H1 (cell line): ENCODE measurements at regions not wholly inside any gene's neighbourhood (a gene's known extent, or its start where the extent isn't known, plus 50 kb on each side); places are given as distances from the start of the nearest gene placed in this dataset.

ENCODE experiments used
- ATF2 ChIP-seq: IDR thresholded peaks from 2 replicates; pipeline ENCODE4 v1.6.1; 2012; ENCODE audit warnings: low read length, inconsistent platforms
- CTCF ChIP-seq, 3 experiments: IDR thresholded peaks; 1 replicate in 2 of 3; 2 replicates in 1 of 3; pipeline versions ENCODE4 v1.5.1 to v1.6.1; 2011; ENCODE audit warnings: low read length in 3 of 3, mild to moderate bottlenecking in 3 of 3, inconsistent platforms in 2 of 3, low read depth in 1 of 3, moderate library complexity in 1 of 3; ENCODE audit not compliant: insufficient read depth in 1 of 3; ENCODE audit errors: control extremely low read depth in 1 of 3
- EZH2 ChIP-seq: fragments of 200-600 bp; sonication (generic); IDR thresholded peaks from 2 replicates; pipeline ENCODE4 v1.7.1; 2012; ENCODE audit warnings: low read depth, mild to moderate bottlenecking, moderate library complexity, low read length, inconsistent platforms; ENCODE audit not compliant: severe bottlenecking
- FOSL1 ChIP-seq: IDR thresholded peaks from 2 replicates; pipeline ENCODE4 v1.6.1; 2011; ENCODE audit warnings: mild to moderate bottlenecking, low read depth, low read length, moderate library complexity; ENCODE audit not compliant: insufficient read depth
- HDAC2 ChIP-seq, 2 experiments: fragments of 300-600 bp in 1 of 2; sonication (generic) in 1 of 2; IDR thresholded peaks; 2 replicates each; pipeline ENCODE4 v1.6.1; 2011 to 2012; ENCODE audit warnings: low read depth in 2 of 2, low read length in 2 of 2, mild to moderate bottlenecking in 2 of 2, moderate library complexity in 2 of 2, borderline replicate concordance in 1 of 2, inconsistent platforms in 1 of 2
- MAX ChIP-seq: IDR thresholded peaks from 2 replicates; pipeline ENCODE4 v1.6.1; 2012; ENCODE audit warnings: inconsistent platforms
- PHF8 ChIP-seq: fragments of 200-600 bp; sonication (generic); conservative IDR thresholded peaks from 2 replicates; pipeline ENCODE4 v1.7.1; 2012; ENCODE audit warnings: low read depth, mild to moderate bottlenecking, inconsistent platforms, low read length, moderate library complexity
- POLR2A ChIP-seq, 2 experiments: IDR thresholded peaks; 1 replicate in 1 of 2; 2 replicates in 1 of 2; pipeline ENCODE4 v1.6.1; 2011; ENCODE audit warnings: low read depth in 2 of 2, low read length in 2 of 2, mild to moderate bottlenecking in 2 of 2; ENCODE audit errors: control extremely low read depth in 1 of 2
- POLR2AphosphoS5 ChIP-seq: IDR thresholded peaks from 2 replicates; pipeline ENCODE4 v1.6.1; 2011; ENCODE audit warnings: low read depth, low read length
- SRF ChIP-seq: IDR thresholded peaks from 2 replicates; pipeline ENCODE4 v1.6.1; 2011; ENCODE audit warnings: mild to moderate bottlenecking, low read depth, low read length, moderate library complexity

GRCh38 chr7:106756071-106756470 lies 95.1 kb upstream of the CCDC71L start:
- no peak for TF ChIP-seq CTCF (IDR thresholded peaks at IDR 0.05; ENCODE audit: control extremely low read depth in 1 of 3, insufficient read depth in 1 of 3, low read depth in 1 of 3, low read length in 3 of 3)
- no peak for TF ChIP-seq POLR2AphosphoS5
- TF ChIP-seq POLR2A (IDR thresholded peaks at IDR 0.05; ENCODE audit: control extremely low read depth in 1 of 2, low read depth in 2 of 2, low read length in 2 of 2), result no peak
- no peak for TF ChIP-seq EZH2
- TF ChIP-seq MAX, result no peak
- TF ChIP-seq SRF, result no peak
- no peak for TF ChIP-seq FOSL1
- no peak for TF ChIP-seq ATF2
- TF ChIP-seq HDAC2 (IDR thresholded peaks at IDR 0.05; ENCODE audit: borderline replicate concordance in 1 of 2, low read depth in 2 of 2, low read length in 2 of 2), result no peak
- no peak for TF ChIP-seq PHF8
